ENCODE measurements at regions not wholly inside any gene's neighbourhood (a gene's known extent, or its start where the extent isn't known, plus 50 kb on each side); places are given as distances from the start of the nearest gene placed in this dataset.

- DNase-seq (ENCODE audit: low read depth): no peak
Measured at GRCh38 chr18:10314066-10314465, 140.4 kb upstream of the APCDD1 start.

GRCh38 chr18:10315522-10315921 is 138.9 kb upstream of the APCDD1 start:
- no peak for DNase-seq (ENCODE audit: low read depth)

- no peak for DNase-seq (ENCODE audit: low read depth)
Measured at GRCh38 chr18:10316778-10317177, 137.7 kb upstream of the APCDD1 start.

- DNase-seq (ENCODE audit: low read depth): no peak
Measured at GRCh38 chr18:10317864-10318690, 136.4 kb upstream of the APCDD1 start.

GRCh38 chr18:10318691-10318970 is 135.8 kb upstream of the APCDD1 start:
- DNase-seq (ENCODE audit: low read depth): no peak

- no peak for DNase-seq (ENCODE audit: low read depth)
Measured at GRCh38 chr18:10319026-10319425, 135.4 kb upstream of the APCDD1 start.

GRCh38 chr18:10319914-10320600 is 134.4 kb upstream of the APCDD1 start:
- no peak for DNase-seq (ENCODE audit: low read depth)

- DNase-seq (ENCODE audit: low read depth): no peak
Measured at GRCh38 chr18:10320791-10321190, 133.6 kb upstream of the APCDD1 start.

- no peak for DNase-seq (ENCODE audit: low read depth)
Measured at GRCh38 chr18:10321576-10321975, 132.9 kb upstream of the APCDD1 start.

GRCh38 chr18:10322004-10322403 is 132.4 kb upstream of the APCDD1 start:
- no peak for DNase-seq (ENCODE audit: low read depth)

- DNase-seq (ENCODE audit: low read depth): no peak
Measured at GRCh38 chr18:10322435-10322834, 132.0 kb upstream of the APCDD1 start.

GRCh38 chr18:10329101-10329500 is 125.3 kb upstream of the APCDD1 start:
- DNase-seq (ENCODE audit: low read depth): no peak

GRCh38 chr18:10330428-10330827 is 124.0 kb upstream of the APCDD1 start:
- DNase-seq (ENCODE audit: low read depth): no peak

- no peak for DNase-seq (ENCODE audit: low read depth)
Measured at GRCh38 chr18:10332452-10332851, 122.0 kb upstream of the APCDD1 start.

- no peak for DNase-seq (ENCODE audit: low read depth)
Measured at GRCh38 chr18:10336749-10337350, 117.6 kb upstream of the APCDD1 start.

- DNase-seq (ENCODE audit: low read depth): no peak
Measured at GRCh38 chr18:10340821-10341220, 113.6 kb upstream of the APCDD1 start.

GRCh38 chr18:10343778-10344177 is 110.7 kb upstream of the APCDD1 start:
- no peak for DNase-seq (ENCODE audit: low read depth)

GRCh38 chr18:10346749-10347415 is 107.6 kb upstream of the APCDD1 start:
- DNase-seq (ENCODE audit: low read depth): no peak

- no peak for DNase-seq (ENCODE audit: low read depth)
Measured at GRCh38 chr18:10349561-10349960, 104.9 kb upstream of the APCDD1 start.

GRCh38 chr18:10350661-10351060 is 103.8 kb upstream of the APCDD1 start:
- no peak for DNase-seq (ENCODE audit: low read depth)

- no peak for DNase-seq (ENCODE audit: low read depth)
Measured at GRCh38 chr18:10351219-10351818, 103.1 kb upstream of the APCDD1 start.

GRCh38 chr18:10351858-10352257 is 102.6 kb upstream of the APCDD1 start:
- DNase-seq (ENCODE audit: low read depth): no peak

All from HS-5 (cell line).